ENCODE measurements at regions not wholly inside any gene's neighbourhood (a gene's known extent, or its start where the extent isn't known, plus 50 kb on each side); places are given as distances from the start of the nearest gene placed in this dataset.

- TF ChIP-seq CTCF (IDR thresholded peaks at IDR 0.05; ENCODE audit: partially characterized antibody, unreplicated experiment): no peak
- peaks cover 1% of the 10 kb centered on the region for H3K27me3 Mint-ChIP-seq (ENCODE audit: unreplicated experiment)
- no peaks in the 10 kb centered on the region for H3K36me3 Mint-ChIP-seq (ENCODE audit: unreplicated experiment)
- H3K4me1 Mint-ChIP-seq (ENCODE audit: low read depth, unreplicated experiment): no peaks in the 10 kb centered on the region
- no peak overlapping the region for H3K27ac Mint-ChIP-seq (ENCODE audit: unreplicated experiment)
- no peak overlapping the region for H3K4me3 Mint-ChIP-seq (ENCODE audit: unreplicated experiment)
- DNase-seq: no peak
- no peaks in the 10 kb centered on the region for H3K9me3 Mint-ChIP-seq (ENCODE audit: unreplicated experiment)
Measured at GRCh38 chr1:215453440-215453839, 113.7 kb upstream of the KCTD3 start.

- Mint-ChIP-seq H3K4me1 (ENCODE audit: low read depth, unreplicated experiment) (no peaks in the 10 kb centered on the region), H3K4me3 (ENCODE audit: unreplicated experiment) (no peak overlapping the region), H3K9me3 (ENCODE audit: unreplicated experiment) (no peaks in the 10 kb centered on the region), H3K27ac (ENCODE audit: unreplicated experiment) (no peak overlapping the region), H3K36me3 (ENCODE audit: unreplicated experiment) (no peaks in the 10 kb centered on the region), H3K27me3 (ENCODE audit: unreplicated experiment) (peaks cover 1% of the 10 kb centered on the region)
- no peak for TF ChIP-seq CTCF (IDR thresholded peaks at IDR 0.05; ENCODE audit: partially characterized antibody, unreplicated experiment)
- no peak for DNase-seq
Measured at GRCh38 chr1:215457213-215457612, 109.9 kb upstream of the KCTD3 start.

GRCh38 chr1:215458104-215458503 lies 109.0 kb upstream of the KCTD3 start:
- no peak overlapping the region for H3K4me3 Mint-ChIP-seq (ENCODE audit: unreplicated experiment)
- no peak overlapping the region for H3K27ac Mint-ChIP-seq (ENCODE audit: unreplicated experiment)
- DNase-seq: no peak
- no peaks in the 10 kb centered on the region for H3K9me3 Mint-ChIP-seq (ENCODE audit: unreplicated experiment)
- no peak for TF ChIP-seq CTCF (IDR thresholded peaks at IDR 0.05; ENCODE audit: partially characterized antibody, unreplicated experiment)
- H3K36me3 Mint-ChIP-seq (ENCODE audit: unreplicated experiment): no peaks in the 10 kb centered on the region
- no peaks in the 10 kb centered on the region for H3K4me1 Mint-ChIP-seq (ENCODE audit: low read depth, unreplicated experiment)
- H3K27me3 Mint-ChIP-seq (ENCODE audit: unreplicated experiment): peaks cover 1% of the 10 kb centered on the region

- no peak for DNase-seq
- H3K9me3 Mint-ChIP-seq (ENCODE audit: unreplicated experiment): no peaks in the 10 kb centered on the region
- no peak overlapping the region for H3K4me3 Mint-ChIP-seq (ENCODE audit: unreplicated experiment)
- H3K27ac Mint-ChIP-seq (ENCODE audit: unreplicated experiment): no peak overlapping the region
- no peaks in the 10 kb centered on the region for H3K4me1 Mint-ChIP-seq (ENCODE audit: low read depth, unreplicated experiment)
- no peak for TF ChIP-seq CTCF (IDR thresholded peaks at IDR 0.05; ENCODE audit: partially characterized antibody, unreplicated experiment)
- H3K27me3 Mint-ChIP-seq (ENCODE audit: unreplicated experiment): peaks cover 1% of the 10 kb centered on the region
- H3K36me3 Mint-ChIP-seq (ENCODE audit: unreplicated experiment): no peaks in the 10 kb centered on the region
Measured at GRCh38 chr1:215458562-215458961, 108.5 kb upstream of the KCTD3 start.

- Mint-ChIP-seq H3K27me3 (ENCODE audit: unreplicated experiment) (peaks cover 1% of the 10 kb centered on the region), H3K9me3 (ENCODE audit: unreplicated experiment) (no peaks in the 10 kb centered on the region), H3K4me1 (ENCODE audit: low read depth, unreplicated experiment) (no peaks in the 10 kb centered on the region), H3K4me3 (ENCODE audit: unreplicated experiment) (no peak overlapping the region), H3K27ac (ENCODE audit: unreplicated experiment) (no peak overlapping the region), H3K36me3 (ENCODE audit: unreplicated experiment) (no peaks in the 10 kb centered on the region)
- no peak for DNase-seq
- no peak for TF ChIP-seq CTCF (IDR thresholded peaks at IDR 0.05; ENCODE audit: partially characterized antibody, unreplicated experiment)
Measured at GRCh38 chr1:215459136-215459535, 108.0 kb upstream of the KCTD3 start.
